ENCODE measurements at regions not wholly inside any gene's neighbourhood (a gene's known extent, or its start where the extent isn't known, plus 50 kb on each side); places are given as distances from the start of the nearest gene placed in this dataset.

DNA sequence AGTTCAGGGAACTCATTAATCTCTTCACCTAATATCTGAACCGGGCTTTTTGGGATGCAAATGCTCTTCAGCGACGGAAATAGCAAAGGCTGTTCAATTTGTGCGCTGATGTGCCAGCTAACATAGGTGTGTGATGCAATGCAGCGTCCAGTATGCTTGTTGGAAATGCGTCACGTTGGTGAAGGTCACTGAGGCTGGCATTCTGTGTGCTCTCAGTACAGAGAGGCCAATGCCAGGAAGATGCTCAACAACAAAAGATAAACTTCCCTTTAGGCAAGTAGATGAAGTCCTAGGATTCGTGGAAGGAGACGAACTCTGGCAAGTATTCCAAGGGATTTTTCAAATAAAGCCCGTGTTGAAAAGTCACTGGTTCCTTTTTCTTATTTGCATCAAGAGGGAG, 649.5 kb upstream of the MKI67 start:
- H3K27ac Mint-ChIP-seq: no peak overlapping the region
- H3K4me3 Mint-ChIP-seq: no peak overlapping the region
- peaks cover 3% of the 10 kb centered on the region for H3K9me3 Mint-ChIP-seq
- no peaks in the 10 kb centered on the region for H3K4me1 Mint-ChIP-seq (ENCODE audit: low read depth)
- H3K36me3 Mint-ChIP-seq (ENCODE audit: low read depth): no peaks in the 10 kb centered on the region
- H3K27me3 Mint-ChIP-seq: peaks cover 5% of the 10 kb centered on the region

- peaks cover 5% of the 10 kb centered on the region for H3K27me3 Mint-ChIP-seq
- H3K36me3 Mint-ChIP-seq (ENCODE audit: low read depth): no peaks in the 10 kb centered on the region
- no peaks in the 10 kb centered on the region for H3K4me1 Mint-ChIP-seq (ENCODE audit: low read depth)
- no peak overlapping the region for H3K27ac Mint-ChIP-seq
- no peak overlapping the region for H3K4me3 Mint-ChIP-seq
- no peaks in the 10 kb centered on the region for H3K9me3 Mint-ChIP-seq
These were observed 650.5 kb upstream of the MKI67 start for GRCh38 chr10:128776673-128777252.

DNA sequence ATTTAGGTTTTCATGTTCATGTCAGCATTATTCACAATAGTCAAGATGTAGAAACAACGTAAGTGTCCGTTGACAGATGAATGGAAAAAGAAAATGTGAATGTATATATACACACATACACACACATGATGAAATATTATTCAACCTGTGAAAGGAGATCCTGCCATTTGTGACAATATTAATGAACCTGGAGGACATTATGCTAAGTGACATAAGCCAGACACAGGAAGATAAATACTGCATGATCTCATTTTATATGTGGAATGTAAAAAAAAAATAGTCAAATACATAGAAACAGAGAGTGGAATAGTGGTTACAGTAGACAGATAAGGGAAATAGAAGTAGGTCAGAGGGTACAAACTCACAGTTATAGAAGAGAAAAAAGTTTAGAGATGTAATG, 651.1 kb upstream of the MKI67 start:
- H3K27ac Mint-ChIP-seq: no peak overlapping the region
- H3K4me1 Mint-ChIP-seq (ENCODE audit: low read depth): no peaks in the 10 kb centered on the region
- no peak overlapping the region for H3K4me3 Mint-ChIP-seq
- no peaks in the 10 kb centered on the region for H3K36me3 Mint-ChIP-seq (ENCODE audit: low read depth)
- H3K9me3 Mint-ChIP-seq: no peaks in the 10 kb centered on the region
- H3K27me3 Mint-ChIP-seq: peaks cover 5% of the 10 kb centered on the region

DNA sequence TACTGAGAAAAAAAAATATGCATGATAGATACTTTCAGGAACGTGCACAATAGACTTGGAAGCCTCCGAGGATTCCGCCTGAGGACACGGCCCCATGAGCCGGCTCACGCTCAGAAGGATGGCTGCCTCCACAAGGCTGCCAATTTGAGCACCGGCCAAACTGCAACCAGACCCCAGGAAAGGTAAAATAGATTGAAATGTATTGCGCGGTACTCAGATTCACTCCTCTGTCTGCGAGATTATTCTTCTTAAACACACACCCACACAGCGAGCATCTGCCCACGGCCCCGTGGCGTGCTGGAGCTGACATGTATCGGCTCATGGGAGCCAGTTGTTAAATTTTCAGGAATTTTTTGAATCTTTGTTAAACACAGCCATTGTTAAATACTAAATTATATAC, 653.2 kb upstream of the MKI67 start:
- Mint-ChIP-seq H3K4me1 (ENCODE audit: low read depth) (no peaks in the 10 kb centered on the region), H3K27me3 (peaks cover 5% of the 10 kb centered on the region), H3K4me3 (no peak overlapping the region), H3K9me3 (no peaks in the 10 kb centered on the region), H3K27ac (no peak overlapping the region), H3K36me3 (ENCODE audit: low read depth) (no peaks in the 10 kb centered on the region)

GRCh38 chr10:128780156-128780761, 654.0 kb upstream of the MKI67 start:
- Mint-ChIP-seq H3K4me3 (no peak overlapping the region), H3K9me3 (no peaks in the 10 kb centered on the region), H3K4me1 (ENCODE audit: low read depth) (no peaks in the 10 kb centered on the region), H3K36me3 (ENCODE audit: low read depth) (no peaks in the 10 kb centered on the region), H3K27ac (no peak overlapping the region), H3K27me3 (peaks cover 9% of the 10 kb centered on the region)

DNA sequence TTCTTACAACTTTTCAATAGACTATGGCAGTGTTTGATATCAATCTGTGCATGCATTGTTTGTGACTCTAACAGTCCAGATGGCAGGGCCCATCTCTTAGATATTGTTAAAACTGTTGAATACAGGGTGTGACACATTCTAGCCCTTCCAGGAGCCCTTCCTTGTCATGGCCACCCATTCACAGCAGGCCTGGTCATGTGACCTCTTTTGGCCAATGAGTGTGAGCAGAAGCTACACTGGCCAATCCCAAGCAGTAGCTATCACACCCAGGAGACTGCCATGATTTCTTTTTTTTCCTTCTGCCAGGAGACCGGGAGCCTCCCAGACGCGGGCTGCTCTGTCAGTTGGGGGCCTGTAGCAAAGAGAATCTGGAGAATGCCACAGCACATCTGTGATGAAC, 655.4 kb upstream of the MKI67 start:
- Mint-ChIP-seq H3K27me3 (peaks cover 8% of the 10 kb centered on the region), H3K27ac (no peak overlapping the region), H3K4me1 (ENCODE audit: low read depth) (no peaks in the 10 kb centered on the region), H3K9me3 (no peaks in the 10 kb centered on the region), H3K4me3 (no peak overlapping the region), H3K36me3 (ENCODE audit: low read depth) (no peaks in the 10 kb centered on the region)

DNA sequence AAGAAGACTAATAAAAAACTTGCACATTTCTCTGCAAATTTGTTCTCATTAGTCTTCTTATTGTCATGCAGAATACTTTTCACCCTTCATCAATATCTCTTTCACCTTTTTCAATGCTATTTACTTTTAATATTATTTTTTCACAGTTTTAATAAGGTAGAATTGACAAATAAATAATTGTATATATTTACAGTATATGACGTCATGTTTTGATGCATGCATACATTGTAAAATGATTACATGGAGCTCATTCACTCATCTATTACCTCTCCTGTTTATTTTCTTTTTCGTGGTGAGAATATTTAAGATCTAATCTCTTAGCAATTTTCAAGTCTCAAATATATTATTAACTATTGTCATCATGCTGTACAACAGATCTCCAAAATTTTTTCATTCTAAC, 658.2 kb upstream of the MKI67 start:
- no peaks in the 10 kb centered on the region for H3K9me3 Mint-ChIP-seq
- H3K27me3 Mint-ChIP-seq: peaks cover 4% of the 10 kb centered on the region
- no peak overlapping the region for H3K27ac Mint-ChIP-seq
- H3K4me3 Mint-ChIP-seq: no peak overlapping the region
- no peaks in the 10 kb centered on the region for H3K36me3 Mint-ChIP-seq (ENCODE audit: low read depth)
- H3K4me1 Mint-ChIP-seq (ENCODE audit: low read depth): no peaks in the 10 kb centered on the region

GRCh38 chr10:128792426-128793140, 666.4 kb upstream of the MKI67 start:
- Mint-ChIP-seq H3K36me3 (ENCODE audit: low read depth) (no peaks in the 10 kb centered on the region), H3K27ac (no peak overlapping the region), H3K27me3 (no peaks in the 10 kb centered on the region), H3K9me3 (no peaks in the 10 kb centered on the region), H3K4me3 (no peak overlapping the region), H3K4me1 (ENCODE audit: low read depth) (no peaks in the 10 kb centered on the region)

GRCh38 chr10:128793726-128794655, 667.8 kb upstream of the MKI67 start:
- H3K27me3 Mint-ChIP-seq: no peaks in the 10 kb centered on the region
- H3K36me3 Mint-ChIP-seq (ENCODE audit: low read depth): no peaks in the 10 kb centered on the region
- no peak overlapping the region for H3K27ac Mint-ChIP-seq
- H3K4me1 Mint-ChIP-seq (ENCODE audit: low read depth): no peaks in the 10 kb centered on the region
- H3K9me3 Mint-ChIP-seq: peaks cover 4% of the 10 kb centered on the region
- H3K4me3 Mint-ChIP-seq: no peak overlapping the region

DNA sequence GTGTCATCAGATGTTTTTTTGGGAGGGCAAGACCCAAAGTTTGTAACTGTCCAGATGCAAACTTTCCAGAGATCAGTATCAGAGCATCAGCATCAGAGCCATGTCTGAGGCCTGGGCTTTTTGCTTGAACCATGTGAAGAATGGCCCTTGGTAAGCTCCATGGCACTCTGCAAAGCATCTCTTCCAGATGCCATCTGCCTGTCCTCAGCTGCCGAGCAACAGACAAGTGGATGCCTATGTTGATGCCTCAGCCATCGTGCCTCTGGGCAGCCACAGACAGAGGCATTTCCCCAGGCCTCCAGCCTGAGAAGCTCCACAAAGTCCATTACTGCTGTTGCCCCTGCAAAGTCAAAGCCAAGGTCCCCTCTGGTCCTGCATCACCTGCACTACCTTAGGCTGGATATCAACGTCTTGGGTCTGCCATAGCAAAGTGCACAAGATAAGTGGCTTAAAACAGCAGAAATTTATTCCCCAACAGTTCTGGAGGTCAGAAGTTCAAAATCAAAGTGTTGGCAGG, 670.2 kb upstream of the MKI67 start:
- no peaks in the 10 kb centered on the region for H3K36me3 Mint-ChIP-seq (ENCODE audit: low read depth)
- H3K9me3 Mint-ChIP-seq: peaks cover 4% of the 10 kb centered on the region
- H3K27me3 Mint-ChIP-seq: no peaks in the 10 kb centered on the region
- no peak overlapping the region for H3K27ac Mint-ChIP-seq
- H3K4me3 Mint-ChIP-seq: no peak overlapping the region
- H3K4me1 Mint-ChIP-seq (ENCODE audit: low read depth): no peaks in the 10 kb centered on the region

DNA sequence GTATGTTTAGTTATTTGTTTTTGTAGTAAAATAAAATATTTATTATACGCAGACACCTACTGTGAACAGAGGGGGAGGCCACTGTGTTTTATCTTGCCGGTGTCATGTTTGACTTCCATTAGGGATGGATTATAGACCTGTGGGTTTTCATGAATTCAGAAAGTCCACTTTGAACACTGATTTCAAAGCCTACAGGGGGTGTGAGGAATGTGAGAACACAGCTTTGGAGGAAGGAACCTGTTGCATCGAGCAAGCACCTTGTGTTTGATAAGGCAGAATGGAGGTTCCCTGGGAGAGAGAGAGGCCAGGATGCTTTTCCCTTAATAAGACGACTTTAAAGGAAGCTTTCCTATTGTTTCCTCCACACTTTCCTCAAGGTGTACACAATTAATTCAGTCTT, 665.0 kb upstream of the MGMT start:
- Mint-ChIP-seq H3K4me3 (no peak overlapping the region), H3K27me3 (no peaks in the 10 kb centered on the region), H3K9me3 (peaks cover 4% of the 10 kb centered on the region), H3K36me3 (ENCODE audit: low read depth) (no peaks in the 10 kb centered on the region), H3K27ac (no peak overlapping the region), H3K4me1 (ENCODE audit: low read depth) (no peaks in the 10 kb centered on the region)

DNA sequence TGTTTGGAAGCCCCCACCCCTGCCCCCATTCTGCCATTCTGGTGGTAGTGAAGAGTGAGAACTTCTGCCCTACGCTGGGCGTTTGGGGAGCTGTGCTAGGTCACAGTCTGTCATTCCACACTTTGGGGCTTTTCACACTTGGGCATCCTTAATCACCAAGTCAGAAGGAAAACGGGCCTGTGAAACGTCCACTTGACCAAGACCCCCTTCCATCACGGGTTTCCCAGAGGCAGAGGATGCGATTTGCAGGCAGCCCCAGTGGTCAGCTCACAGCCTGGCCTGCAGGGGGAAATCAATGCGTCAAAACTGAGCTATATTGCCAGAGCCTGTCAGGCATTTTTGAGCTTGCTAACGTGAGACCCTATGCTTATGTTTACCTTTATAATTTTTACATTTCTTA, 663.3 kb upstream of the MGMT start:
- H3K36me3 Mint-ChIP-seq (ENCODE audit: low read depth): no peaks in the 10 kb centered on the region
- H3K27ac Mint-ChIP-seq: no peak overlapping the region
- H3K4me3 Mint-ChIP-seq: no peak overlapping the region
- no peaks in the 10 kb centered on the region for H3K4me1 Mint-ChIP-seq (ENCODE audit: low read depth)
- no peaks in the 10 kb centered on the region for H3K9me3 Mint-ChIP-seq
- H3K27me3 Mint-ChIP-seq: no peaks in the 10 kb centered on the region

DNA sequence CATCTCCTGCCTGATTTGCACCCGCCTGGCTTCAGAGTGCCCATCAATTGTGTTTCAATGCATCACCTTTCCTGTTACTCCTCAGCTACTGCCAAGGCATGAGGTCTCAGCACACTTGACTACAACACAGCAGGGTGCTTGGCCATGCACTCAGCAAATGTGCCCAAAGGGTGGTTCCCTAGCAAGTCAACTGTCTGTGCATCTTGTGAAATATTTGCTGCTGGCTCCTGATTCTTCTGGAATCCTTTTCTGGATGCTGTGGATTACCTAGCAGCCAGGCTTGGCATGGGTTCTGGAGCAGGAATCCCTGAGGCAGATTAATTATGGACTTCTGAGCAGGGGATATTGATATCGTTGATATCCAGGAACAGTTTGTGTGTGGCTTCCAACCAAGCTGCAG, 662.6 kb upstream of the MGMT start:
- Mint-ChIP-seq H3K36me3 (ENCODE audit: low read depth) (no peaks in the 10 kb centered on the region), H3K27ac (no peak overlapping the region), H3K4me1 (ENCODE audit: low read depth) (no peaks in the 10 kb centered on the region), H3K4me3 (no peak overlapping the region), H3K27me3 (no peaks in the 10 kb centered on the region), H3K9me3 (no peaks in the 10 kb centered on the region)

DNA sequence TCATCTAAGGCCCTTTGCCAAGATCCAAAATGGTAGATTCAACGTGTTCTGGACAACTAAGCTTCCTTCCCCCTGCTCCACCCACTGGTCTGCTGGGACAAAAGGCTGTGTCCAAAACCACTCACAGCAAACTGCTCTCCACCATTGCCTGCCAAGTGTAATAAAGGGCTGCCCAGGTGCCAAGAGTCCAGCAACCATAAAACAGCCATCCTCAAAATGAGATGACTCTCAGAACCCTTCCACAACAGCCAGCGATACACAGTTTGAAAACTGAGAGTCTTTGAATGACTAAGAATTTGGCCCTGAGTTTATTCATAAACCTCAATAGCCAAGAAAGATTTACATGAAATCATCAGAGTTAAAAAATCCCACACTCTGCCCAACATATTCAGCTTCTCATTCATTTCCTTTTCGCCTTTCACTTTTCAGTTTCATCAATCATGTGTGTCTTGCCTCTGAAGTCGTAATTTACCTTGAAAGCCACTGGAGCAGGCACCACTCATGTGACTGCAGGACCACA, 658.1 kb upstream of the MGMT start:
- Mint-ChIP-seq H3K36me3 (ENCODE audit: low read depth) (no peaks in the 10 kb centered on the region), H3K27ac (no peak overlapping the region), H3K4me1 (ENCODE audit: low read depth) (no peaks in the 10 kb centered on the region), H3K27me3 (peaks cover 3% of the 10 kb centered on the region), H3K9me3 (no peaks in the 10 kb centered on the region), H3K4me3 (no peak overlapping the region)

DNA sequence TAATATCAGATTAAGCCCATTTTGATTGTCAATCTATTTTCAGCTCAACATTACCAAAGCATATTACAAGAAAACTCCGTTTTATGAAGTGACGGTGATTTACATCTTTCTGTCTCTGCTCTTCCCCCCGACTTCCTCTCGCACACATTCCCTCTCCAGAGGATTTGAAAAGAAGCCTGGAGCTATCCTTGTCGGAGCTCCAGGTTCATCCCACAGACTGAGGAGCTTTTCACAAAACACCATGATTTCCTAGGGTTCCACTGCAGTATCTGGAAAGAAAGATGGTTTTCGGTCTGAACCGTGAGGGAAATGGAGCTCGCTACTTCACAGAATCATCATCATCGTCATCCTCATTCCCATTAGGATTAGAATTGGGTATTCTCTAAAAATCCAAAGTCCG, 655.5 kb upstream of the MGMT start:
- H3K4me3 Mint-ChIP-seq: no peak overlapping the region
- H3K4me1 Mint-ChIP-seq (ENCODE audit: low read depth): no peaks in the 10 kb centered on the region
- no peaks in the 10 kb centered on the region for H3K36me3 Mint-ChIP-seq (ENCODE audit: low read depth)
- H3K27ac Mint-ChIP-seq: no peak overlapping the region
- no peaks in the 10 kb centered on the region for H3K9me3 Mint-ChIP-seq
- peaks cover 6% of the 10 kb centered on the region for H3K27me3 Mint-ChIP-seq

Measured in stimulated activated naive CD8-positive, alpha-beta T cell treated with anti-CD3 and anti-CD28 coated beads, Interleukin-15, Interleukin-2, amounts not matched to agents 100 ng/mL and 50 ng/mL, for 24 hours (primary cell).